ENCODE measurements at regions not wholly inside any gene's neighbourhood (a gene's known extent, or its start where the extent isn't known, plus 50 kb on each side); places are given as distances from the start of the nearest gene placed in this dataset.

DNA sequence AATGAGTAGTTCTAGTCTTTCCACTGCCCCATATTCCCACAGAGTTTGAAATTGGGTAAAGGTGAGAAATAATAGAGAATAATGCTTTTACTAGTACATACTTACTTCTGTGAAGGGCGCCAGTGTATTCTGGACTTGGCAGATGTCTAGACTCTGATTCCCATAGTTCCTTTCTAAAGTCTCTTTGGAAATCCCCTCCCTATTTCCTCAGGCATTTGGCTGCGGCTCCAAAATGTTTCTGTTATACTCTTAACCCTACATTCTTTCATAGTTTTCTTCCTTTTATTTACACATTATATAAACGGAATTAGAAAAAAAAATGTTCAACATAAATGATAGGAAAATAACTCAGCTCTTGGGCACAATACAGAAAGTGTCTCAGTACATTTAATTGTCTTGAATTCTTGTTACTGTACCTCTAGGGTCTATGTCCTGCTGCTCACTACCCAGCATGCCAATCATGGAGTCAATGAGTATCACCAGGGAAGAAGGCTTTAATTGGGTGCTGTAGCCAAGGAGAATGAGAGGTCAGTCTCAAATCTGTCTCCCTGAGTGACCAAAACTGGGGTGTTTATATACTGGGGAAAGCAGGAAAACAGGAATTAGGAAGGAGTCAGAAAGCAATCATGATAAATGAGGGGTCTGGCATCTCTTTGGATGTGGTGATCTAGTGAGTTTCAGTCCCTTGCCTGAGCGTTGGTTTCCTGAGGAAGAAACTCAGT, 147.8 kb upstream of the MMADHC start:
- Histone ChIP-seq H3K4me3 (no peak overlapping the region), H3K79me2 (ENCODE audit: low read depth) (no peaks in the 10 kb centered on the region), H3K9me3 (ENCODE audit: insufficient read depth, low read depth) (no peaks in the 10 kb centered on the region), H2AFZ (no peak overlapping the region), H3K4me2 (no peak overlapping the region), H4K20me1 (ENCODE audit: insufficient read depth) (no peaks in the 10 kb centered on the region), H3K27ac (no peak overlapping the region), H3K36me3 (ENCODE audit: low read depth) (no peaks in the 10 kb centered on the region), H3K9me2 (ENCODE audit: insufficient read depth) (no peaks in the 10 kb centered on the region), H3K27me3 (ENCODE audit: insufficient read depth, low read depth) (no peaks in the 10 kb centered on the region), H3K4me1 (replicated peaks; ENCODE audit: insufficient read depth) (peaks cover 5% of the 10 kb centered on the region; the same call in 1 of the 2 replicates), H3F3A (ENCODE audit: insufficient read depth, low read depth) (no peaks in the 10 kb centered on the region)
- no TSS peak for BruUV-seq (replicated peaks)
- CTCF ChIA-PET = no interaction called here
- intact Hi-C loops (cut with micrococcal nuclease; ENCODE audit: unreplicated experiment) = loop anchor here (2.0 to 10.0 kb wide), 2 partner anchors 255 to 749 kb away; partner anchors contain the start of gene RND3
- POLR2A ChIA-PET (ENCODE audit: unreplicated experiment) = interaction anchor here (0.6 kb wide), 1 partner anchor 1534 kb away, joined by 3 read pairs; no protein-coding TSS in a partner anchor
- TF ChIP-seq EZH2 (IDR thresholded peaks at IDR 0.05; ENCODE audit: low read depth) = no peak
- TF ChIP-seq, protein P1, sequence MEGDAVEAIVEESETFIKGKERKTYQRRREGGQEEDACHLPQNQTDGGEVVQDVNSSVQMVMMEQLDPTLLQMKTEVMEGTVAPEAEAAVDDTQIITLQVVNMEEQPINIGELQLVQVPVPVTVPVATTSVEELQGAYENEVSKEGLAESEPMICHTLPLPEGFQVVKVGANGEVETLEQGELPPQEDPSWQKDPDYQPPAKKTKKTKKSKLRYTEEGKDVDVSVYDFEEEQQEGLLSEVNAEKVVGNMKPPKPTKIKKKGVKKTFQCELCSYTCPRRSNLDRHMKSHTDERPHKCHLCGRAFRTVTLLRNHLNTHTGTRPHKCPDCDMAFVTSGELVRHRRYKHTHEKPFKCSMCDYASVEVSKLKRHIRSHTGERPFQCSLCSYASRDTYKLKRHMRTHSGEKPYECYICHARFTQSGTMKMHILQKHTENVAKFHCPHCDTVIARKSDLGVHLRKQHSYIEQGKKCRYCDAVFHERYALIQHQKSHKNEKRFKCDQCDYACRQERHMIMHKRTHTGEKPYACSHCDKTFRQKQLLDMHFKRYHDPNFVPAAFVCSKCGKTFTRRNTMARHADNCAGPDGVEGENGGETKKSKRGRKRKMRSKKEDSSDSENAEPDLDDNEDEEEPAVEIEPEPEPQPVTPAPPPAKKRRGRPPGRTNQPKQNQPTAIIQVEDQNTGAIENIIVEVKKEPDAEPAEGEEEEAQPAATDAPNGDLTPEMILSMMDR (conservative IDR thresholded peaks at IDR 0.05) = no peak
- DNase-seq = no peak

DNA sequence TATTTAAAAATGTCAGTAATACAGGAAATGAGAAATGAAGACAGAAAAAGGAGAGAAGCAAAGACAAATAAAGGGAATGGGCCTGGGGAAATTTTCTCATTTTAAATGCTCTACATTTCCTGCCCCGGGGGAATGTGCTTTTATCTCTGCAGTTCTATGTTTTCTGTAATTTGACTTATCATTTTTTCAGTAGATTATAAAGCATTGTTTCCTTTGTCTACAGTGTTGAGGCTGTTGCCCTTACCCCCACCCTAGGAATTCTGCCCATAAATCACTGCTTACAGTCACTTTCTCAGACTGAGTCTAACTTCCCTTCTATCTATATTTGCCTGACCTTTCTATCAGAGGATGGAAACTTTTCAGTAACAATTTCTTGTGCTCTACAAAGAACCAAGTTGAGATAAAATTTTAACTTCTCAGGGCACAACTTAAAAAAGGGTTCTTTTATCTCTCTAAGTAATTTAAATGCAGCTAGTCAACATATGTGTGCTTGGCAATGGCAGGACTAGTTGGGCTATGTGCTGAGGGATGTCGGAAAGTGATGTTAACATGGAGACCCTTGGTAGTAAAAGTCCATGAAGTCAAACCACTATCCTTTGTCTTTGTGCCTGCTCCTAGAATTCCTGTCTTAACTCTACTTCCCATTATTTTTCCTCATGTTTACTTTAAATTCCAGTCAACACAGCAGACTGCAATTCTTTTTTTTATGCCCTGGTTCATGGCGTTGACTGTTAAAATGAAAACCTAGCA, 146.5 kb upstream of the MMADHC start:
- Histone ChIP-seq H3K4me2 (no peak overlapping the region), H3K4me1 (replicated peaks; ENCODE audit: insufficient read depth) (peaks cover 5% of the 10 kb centered on the region; the same call in 1 of the 2 replicates), H3K27ac (no peak overlapping the region), H3K9me3 (ENCODE audit: insufficient read depth, low read depth) (no peaks in the 10 kb centered on the region), H3K79me2 (ENCODE audit: low read depth) (no peaks in the 10 kb centered on the region), H3F3A (ENCODE audit: insufficient read depth, low read depth) (no peaks in the 10 kb centered on the region), H3K27me3 (ENCODE audit: insufficient read depth, low read depth) (no peaks in the 10 kb centered on the region), H3K36me3 (ENCODE audit: low read depth) (no peaks in the 10 kb centered on the region), H2AFZ (no peak overlapping the region), H4K20me1 (ENCODE audit: insufficient read depth) (no peaks in the 10 kb centered on the region), H3K9me2 (ENCODE audit: insufficient read depth) (no peaks in the 10 kb centered on the region), H3K4me3 (no peak overlapping the region)
- ChIA-PET CTCF (no interaction called here), POLR2A (ENCODE audit: unreplicated experiment) (interaction anchor here (0.6 kb wide), 1 partner anchor 16 kb away, joined by 4 read pairs; no protein-coding TSS in a partner anchor)
- peak; percentile 45 to 48 for DNase-seq
- intact Hi-C loops (cut with micrococcal nuclease; ENCODE audit: unreplicated experiment) = loop anchor here (2.0 to 10.0 kb wide), 2 partner anchors 257 to 751 kb away; partner anchors contain the start of gene RND3
- no TSS peak for BruUV-seq (replicated peaks)
- no peak for TF ChIP-seq EZH2 (IDR thresholded peaks at IDR 0.05; ENCODE audit: low read depth)
- TF ChIP-seq, protein P1 (conservative IDR thresholded peaks at IDR 0.05) = no peak

DNA sequence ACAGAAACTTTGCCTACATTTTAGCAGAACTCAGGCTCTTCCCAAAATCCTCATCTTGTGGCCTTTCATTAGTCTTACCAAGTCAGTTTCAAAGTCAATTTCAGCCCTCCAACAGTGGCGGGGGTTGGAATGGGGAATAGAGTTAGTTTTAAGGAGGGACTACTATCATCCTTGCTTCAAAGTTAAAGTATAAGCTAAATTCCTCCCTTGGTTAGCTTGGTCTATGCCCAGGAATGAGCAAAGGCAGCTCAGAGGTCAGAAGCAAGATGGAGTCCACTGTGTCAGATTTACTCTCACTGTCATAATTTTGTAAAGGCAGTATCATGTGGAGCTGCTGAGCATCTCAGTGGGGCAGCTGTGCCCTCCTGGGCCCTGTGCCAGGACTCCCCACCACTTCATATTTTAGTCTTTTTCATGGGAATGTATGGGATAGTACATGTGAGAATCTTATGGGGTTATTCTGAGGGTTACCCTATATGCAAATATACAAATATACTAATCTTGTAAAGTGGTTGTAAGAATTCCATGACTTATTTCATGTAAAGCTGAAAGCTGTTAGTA, 145.2 kb upstream of the MMADHC start:
- H2AFZ ChIP-seq = no peak overlapping the region
- CTCF ChIA-PET = no interaction called here
- intact Hi-C loops (cut with micrococcal nuclease; ENCODE audit: unreplicated experiment) = loop anchor here (10.0 kb wide), 1 partner anchor 752 kb away; the partner anchor contains the start of gene RND3

More for the DNA sequence above, 145.2 kb upstream of the MMADHC start:
- Histone ChIP-seq H3K9me3 (ENCODE audit: insufficient read depth, low read depth) (no peaks in the 10 kb centered on the region), H3K27ac (no peak overlapping the region), H3K27me3 (ENCODE audit: insufficient read depth, low read depth) (no peaks in the 10 kb centered on the region), H3K79me2 (ENCODE audit: low read depth) (no peaks in the 10 kb centered on the region), H3F3A (ENCODE audit: insufficient read depth, low read depth) (no peaks in the 10 kb centered on the region), H3K4me2 (no peak overlapping the region), H3K4me1 (replicated peaks; ENCODE audit: insufficient read depth) (peaks cover 5% of the 10 kb centered on the region; the same call in 1 of the 2 replicates), H4K20me1 (ENCODE audit: insufficient read depth) (no peaks in the 10 kb centered on the region), H3K9me2 (ENCODE audit: insufficient read depth) (no peaks in the 10 kb centered on the region), H3K36me3 (ENCODE audit: low read depth) (no peaks in the 10 kb centered on the region), H3K4me3 (no peak overlapping the region)
- no peak for DNase-seq
- TF ChIP-seq, protein P1 (conservative IDR thresholded peaks at IDR 0.05) = no peak
- TF ChIP-seq EZH2 (IDR thresholded peaks at IDR 0.05; ENCODE audit: low read depth) = no peak
- no TSS peak for BruUV-seq (replicated peaks)
- POLR2A ChIA-PET (ENCODE audit: unreplicated experiment) = no interaction called here

Data from PC-9 (cell line).